Fibroblast of gingiva (primary cell): ENCODE measurements at regions not wholly inside any gene's neighbourhood (a gene's known extent, or its start where the extent isn't known, plus 50 kb on each side); places are given as distances from the start of the nearest gene placed in this dataset.
A peak's percentile ranks its signal among the peaks of the same experiment; 100 is the strongest.

Source experiments
- DNase-seq: peaks from one replicate; pipeline ENCODE4 v3.0.0-alpha.2; 2011; ENCODE audit warnings: low read depth

DNA sequence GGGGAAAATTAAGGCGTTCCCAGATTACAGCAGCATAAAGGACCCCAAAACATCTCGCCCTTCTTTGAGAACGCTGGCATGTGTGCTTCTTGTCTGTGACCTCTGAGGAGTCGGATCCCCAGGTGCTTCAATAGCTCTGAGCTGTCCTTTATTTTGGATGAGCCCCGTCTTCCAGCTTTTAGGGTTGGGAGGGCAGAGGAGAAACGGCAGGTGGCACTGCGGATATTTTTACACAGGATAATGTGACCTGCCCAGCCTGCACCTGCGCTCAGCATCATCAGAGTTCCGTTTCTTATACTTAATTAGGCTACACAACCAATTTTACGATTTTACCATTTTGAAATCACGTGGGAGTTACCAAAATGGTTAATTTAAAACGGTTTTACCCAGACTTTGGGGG, 147.7 kb upstream of the RPS6KA2 start:
- no peak for DNase-seq

DNA sequence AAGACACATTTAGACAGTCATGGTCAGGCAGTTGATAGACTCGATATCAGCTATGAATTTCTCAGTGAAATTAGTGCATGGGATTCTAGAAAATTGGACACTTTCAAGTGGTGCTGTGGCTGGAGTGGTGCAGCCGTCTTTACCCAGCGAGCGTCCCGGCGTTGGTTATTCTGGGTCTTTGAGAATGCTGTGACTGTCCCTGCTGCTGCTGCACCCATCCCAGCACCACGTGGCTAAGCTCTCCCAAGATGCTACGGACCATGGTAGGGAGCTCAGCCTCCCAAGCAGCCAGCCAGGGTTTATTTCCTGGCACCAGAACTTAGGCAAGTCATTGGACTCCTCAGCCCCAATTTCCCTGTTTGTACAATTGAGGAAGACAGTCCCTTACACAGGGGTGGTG, 147.2 kb upstream of the RPS6KA2 start:
- no peak for DNase-seq

DNA sequence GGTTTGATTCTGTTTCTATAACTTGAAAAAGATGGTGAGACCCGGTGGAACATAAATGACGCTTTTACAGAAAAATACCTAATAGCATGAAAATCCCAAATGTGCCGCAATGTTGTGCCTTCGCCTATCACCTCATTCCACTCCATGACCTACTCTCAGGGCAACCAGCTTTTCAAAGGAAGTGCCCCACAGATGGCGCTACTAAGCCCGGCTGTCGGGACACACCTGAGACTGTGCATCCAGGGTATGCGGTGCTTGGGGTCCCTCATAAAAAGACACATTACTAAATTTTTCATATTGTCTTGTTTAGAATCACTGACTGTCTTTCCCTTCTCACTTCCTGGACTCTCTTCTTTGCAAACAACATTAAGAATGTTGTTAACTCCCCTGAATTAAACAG, 145.5 kb upstream of the RPS6KA2 start:
- DNase-seq: no peak

DNA sequence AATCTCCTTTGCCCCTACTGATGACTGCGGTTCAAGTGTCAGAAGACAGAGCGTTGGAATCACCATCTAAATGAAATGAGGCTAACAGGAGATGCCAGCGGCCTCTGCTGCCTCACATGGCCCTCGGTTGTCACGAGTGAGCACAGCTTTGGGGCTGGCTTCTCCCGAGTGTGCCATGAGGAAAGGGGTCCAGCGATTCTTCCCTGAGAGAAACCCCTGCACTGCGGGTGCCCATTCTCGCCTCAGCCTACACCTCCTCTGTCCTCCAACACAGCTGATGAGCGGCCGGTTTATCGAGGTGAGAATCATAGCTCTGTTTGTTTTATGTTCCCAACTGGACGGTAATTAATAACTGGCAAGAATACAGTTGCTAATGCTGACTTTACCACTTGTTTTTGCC, 144.7 kb upstream of the RPS6KA2 start:
- no peak for DNase-seq

DNA sequence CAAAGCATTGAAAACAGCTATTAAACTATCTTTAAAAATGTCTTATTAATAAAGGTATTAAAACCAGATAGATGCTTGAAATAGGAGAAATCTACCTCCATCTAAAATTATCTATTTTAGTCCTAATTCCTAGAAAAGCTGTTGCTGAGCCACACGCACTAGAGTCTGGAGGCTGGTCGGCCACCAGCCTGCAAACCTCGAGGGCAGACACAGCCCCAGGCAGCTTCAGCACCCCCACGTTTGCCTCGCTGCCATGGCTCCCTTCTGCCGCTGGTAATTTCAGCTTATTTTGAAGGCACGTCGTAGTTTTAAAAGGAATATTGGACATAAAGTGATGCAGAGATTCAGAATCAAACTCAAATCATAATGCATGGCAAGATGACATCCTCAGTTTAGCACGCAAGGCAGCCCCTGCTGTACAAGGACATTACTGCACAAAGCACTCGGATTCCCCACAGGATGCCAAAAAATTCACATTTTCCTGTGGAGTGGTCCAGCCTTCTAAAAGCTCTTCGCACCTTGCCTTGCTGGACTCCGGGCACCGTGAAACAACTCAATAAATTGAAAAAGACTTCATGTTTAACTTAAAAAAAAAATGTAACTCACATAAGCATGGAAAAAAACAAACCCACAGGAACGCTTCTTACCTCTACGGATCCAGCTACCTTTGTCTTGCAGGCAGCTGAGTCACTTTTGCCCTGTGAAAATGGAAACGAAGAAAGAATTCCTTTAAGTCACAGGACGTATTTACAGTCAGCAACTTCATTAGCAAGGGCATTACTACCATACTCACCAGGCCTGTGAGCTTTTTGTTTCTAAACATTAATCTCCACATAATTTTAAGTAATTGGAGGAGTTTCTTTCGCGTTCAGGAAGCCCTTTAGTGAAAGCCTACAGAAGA, 143.4 kb upstream of the RPS6KA2 start:
- DNase-seq: no peak

DNA sequence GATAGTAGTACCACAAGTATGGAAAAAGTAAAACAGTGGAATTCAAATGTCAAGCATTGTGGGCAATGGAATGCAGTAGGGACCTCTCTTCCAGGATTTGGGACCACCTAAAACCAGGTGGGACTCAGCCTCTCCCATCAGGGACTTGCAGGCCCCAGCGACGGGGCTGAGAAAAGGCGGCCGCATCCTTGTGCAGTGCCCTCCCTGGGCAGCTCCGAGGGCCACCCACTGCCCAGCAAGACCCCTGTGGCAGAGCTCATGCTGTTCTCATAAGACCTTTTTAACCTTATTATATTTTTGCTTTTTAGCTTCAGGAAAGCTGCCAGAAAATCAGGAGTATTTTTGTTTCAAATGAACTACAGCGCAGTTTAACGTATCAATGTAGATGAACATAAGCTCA, 142.6 kb upstream of the RPS6KA2 start:
- DNase-seq: no peak

DNA sequence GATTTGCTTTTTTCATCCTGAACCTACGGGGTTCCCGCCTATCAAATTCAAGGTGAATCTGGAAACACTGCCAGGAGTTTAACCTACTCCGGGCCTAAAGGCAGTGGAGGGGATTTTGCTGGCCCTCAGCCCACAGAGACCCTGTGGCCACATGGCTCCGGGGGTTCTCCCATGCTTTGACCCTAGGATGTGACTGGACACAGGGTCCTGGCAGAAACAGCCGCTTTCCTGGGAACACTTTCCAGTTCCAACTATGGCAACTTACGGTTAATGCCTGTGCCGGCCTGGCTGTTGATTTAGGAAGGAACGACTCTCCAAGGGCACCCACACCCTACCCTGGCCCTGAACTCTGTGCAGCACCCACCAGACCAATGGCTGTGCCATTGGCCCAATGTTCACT, 141.7 kb upstream of the RPS6KA2 start:
- no peak for DNase-seq

DNA sequence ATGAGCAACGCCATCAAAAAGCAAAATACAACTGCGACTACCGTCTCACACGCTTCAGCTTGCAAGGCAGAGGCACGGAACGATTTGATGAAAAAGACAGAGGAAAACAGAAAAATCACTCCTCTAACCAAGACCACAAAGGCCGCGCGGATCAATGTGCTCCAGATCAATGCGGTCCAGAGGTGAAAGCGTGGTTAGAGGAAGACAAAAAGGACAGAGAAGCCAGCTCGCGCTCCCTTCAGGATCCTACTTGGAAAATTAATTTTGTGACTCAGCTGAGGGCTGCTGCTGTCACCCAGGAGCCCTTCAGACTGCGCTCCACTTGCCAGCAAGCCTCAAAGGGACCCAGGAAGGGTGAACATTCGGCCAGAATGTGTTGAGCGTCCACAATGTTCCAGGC, 140.2 kb upstream of the RPS6KA2 start:
- no peak for DNase-seq

DNA sequence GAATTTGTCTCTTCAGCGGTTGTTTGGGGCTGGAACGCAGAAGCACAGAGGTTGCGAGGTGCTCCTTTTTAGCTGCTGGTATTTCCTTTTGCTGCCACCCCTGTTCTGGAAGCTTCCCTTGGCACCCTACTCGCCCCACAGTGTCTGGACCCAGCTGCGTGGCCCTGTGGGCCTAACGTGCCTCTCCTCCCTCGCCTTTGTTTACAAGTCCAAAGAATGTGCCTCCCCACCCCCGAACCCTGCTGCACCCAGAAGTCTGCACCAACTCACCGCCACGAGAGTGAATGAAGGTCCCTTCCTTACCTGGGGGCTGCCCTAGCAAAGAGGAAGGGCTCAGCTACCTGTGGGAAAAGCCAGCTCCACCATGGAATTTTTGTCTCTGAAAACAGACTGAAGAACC, 139.7 kb upstream of the RPS6KA2 start:
- no peak for DNase-seq

DNA sequence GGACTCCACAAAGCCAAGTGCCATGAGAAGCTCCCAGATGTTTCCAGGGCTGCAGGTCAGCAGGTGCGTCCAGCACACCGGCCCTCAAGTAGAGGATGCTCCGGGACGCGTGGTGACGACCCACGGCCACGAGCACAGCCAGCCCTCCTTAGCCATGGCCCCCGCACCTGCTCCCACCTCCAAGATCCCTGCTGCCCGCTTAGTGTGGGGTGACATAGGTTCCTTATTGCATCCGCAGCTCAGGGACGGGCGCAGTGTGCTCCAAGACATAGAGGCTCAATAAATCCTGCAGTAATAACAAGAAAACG, 138.1 kb upstream of the RPS6KA2 start:
- DNase-seq: no peak

DNA sequence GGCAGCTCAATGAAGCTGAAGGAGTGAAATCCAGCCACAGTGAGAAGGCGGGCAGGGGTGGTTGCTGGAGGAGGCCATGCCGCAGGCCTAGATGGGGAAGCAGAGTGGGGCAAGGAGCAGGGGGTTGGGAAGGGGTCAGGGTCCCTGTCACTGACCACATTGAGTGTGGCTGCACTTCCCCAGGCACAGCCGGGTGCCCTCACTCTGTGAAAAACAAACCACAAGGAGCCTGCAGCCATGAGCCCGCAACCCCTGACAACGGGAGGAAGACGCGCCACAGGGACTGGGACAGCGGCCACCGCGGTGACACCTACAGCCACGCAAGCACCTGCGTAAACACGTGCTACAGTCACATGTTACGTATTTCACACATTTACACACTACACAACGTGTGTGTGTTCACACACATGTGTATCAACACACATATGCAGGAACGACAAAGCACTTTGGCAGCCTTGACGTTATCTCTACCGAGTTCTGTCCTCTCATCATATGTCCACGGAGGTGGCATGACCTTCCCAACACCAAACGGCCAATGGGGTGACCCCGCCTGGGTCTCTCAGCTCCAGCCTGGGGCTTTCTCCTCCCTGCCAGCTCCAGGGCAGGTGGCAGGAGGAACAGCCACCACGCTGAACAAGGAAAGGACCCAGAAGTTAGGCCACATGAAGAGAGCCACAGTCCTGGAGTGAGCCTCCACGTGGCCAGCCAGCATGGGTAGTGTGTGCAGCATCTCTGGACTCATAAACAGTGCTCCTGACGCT, 137.6 kb upstream of the RPS6KA2 start:
- DNase-seq: no peak

DNA sequence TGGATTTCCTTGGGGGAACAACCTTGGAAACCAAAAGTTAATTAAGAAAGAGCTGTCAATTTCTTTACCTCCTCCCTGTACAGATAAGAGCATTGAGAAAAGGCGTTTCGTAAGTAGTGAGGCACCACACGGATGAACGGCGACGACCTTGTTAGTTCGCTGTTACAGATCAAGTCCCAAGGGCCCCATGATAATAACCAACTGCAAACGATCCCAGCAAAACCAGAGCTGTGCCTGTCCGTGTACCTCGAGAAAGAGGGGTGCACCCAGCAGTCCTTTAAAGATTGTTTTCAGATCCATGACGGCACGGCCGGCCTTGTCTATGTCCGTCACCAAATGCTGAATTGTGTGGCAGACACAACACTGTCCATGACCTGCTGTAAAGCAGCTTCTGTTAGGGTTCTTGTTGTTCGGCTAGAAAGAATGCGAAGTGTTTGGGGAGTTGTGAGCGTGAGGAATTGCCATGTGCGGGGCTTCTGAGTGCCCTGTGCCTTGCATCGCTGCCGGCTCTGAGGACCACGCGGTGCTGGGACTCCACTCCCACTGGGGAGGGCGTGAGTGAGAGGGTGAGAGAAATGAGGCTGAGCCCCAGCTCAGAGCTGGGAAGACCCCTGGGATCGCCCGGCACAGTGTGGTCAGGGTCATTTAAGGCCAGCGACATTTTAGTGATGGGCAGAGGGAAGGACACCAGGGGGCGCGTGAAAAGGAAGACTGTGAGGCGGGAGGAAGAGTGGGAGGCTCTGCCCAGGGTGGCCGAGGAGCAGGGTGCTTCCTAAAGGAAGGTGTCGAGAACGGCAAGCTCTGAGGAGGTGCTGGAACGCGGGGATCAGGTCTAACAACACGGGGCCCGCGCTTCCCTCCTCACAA, 136.8 kb upstream of the RPS6KA2 start:
- DNase-seq: no peak

DNA sequence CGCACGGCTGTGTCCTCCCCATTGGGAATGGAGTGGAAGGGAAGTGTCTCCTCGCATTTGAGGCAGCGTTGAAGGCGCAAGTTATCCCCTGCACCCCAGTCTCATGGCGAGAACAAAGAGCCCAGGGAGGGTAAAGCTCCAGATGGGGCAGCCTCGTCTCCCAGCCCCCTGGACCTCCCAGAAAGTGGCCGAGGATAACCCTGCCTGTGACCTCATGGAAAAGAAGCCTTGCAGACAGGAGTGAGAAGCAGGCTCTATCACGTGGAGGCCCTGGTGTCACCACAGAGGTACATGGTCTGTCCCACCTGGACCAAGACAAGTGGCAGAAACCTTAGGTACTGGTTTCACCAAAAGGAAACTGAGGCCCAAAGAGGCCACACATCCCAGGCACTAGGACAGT, 134.8 kb upstream of the RPS6KA2 start:
- DNase-seq: no peak

DNA sequence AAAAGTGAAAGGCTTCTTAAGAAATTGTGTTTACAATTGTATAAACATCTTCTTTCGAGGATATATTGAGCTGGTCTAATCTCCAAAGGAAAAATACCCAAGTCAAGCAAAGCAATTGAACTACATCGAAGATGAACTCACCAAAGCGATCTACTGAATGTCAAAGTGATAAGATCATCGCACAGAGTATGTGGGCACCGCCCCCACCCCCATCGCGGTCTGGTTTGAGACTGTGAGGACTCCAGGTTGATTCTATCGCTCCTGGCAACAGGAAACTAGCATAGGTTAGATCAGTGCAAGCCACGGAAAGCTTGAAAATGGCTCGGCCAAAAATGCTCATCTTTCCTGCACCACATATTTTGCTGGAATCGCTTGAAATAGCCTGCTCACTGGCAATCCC, 133.2 kb upstream of the RPS6KA2 start:
- no peak for DNase-seq

DNA sequence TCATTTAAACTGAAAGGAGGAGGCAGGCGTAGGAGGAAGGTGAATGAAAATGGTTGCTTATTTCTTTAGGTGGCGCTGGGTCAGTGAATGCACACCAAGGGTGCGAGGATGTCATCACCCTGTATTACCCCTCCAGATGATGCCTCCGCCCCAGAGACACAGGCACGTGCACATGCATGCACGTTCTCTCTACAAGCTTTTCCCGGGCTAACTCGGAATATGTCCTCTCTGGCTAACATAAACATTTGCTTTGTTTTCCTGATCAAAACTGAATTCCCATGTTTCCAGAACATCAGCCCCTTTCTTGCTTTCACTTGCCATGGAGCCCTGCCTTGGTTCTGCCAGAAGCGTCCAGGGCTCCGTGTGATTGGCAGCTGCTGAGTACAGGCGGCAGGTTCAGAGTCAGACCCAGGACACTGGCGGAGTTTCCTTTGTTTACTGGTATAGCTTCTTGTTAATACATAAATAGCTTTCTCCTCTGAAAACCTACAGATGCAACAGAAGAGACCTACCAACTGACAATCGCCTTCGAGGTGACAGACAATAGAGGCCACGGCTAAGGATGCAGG, 131.2 kb upstream of the RPS6KA2 start:
- no peak for DNase-seq

DNA sequence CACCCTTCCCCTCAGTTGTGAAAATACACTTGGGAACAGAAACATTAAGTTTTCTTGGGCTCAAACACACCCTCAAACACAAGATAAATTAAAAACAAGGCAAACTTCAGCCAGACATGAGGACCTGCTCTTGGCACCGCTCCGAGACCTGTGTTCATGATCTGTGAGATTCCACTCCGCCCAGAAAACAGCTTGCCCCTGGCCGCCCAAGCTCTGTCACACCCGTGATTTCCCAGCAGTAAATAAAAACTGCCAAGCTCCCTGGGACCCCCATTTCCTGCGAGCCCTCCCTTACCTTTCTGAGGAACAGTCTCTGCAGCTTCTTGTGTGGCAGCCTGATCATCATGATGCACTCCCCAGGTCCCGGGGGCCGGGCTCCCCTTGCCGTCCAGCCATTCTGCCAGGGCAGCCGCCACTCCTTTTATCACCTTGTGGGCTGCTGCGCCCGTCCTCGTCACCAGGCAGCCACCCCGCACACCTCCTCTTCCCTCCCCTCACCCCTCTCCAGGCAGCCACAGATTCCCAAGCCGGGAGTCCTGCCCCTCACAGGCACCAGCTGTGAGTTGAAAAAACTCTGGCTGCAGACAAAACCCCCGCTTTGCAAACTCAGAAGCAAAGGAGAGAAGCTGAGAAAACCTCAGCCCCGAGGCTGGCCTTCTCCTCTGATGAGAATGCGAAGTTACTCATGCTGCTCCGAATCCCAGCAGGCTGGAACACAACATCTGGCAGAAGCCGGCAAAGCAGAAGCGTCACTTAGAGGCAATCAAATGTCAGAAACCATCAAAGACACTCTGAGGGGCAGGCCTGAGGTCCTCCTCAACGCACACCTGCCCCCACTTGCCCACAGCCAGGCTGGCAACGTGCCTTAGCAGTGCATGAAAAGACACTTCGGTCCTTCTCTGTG, 130.4 kb upstream of the RPS6KA2 start:
- DNase-seq: peak; percentile 12

DNA sequence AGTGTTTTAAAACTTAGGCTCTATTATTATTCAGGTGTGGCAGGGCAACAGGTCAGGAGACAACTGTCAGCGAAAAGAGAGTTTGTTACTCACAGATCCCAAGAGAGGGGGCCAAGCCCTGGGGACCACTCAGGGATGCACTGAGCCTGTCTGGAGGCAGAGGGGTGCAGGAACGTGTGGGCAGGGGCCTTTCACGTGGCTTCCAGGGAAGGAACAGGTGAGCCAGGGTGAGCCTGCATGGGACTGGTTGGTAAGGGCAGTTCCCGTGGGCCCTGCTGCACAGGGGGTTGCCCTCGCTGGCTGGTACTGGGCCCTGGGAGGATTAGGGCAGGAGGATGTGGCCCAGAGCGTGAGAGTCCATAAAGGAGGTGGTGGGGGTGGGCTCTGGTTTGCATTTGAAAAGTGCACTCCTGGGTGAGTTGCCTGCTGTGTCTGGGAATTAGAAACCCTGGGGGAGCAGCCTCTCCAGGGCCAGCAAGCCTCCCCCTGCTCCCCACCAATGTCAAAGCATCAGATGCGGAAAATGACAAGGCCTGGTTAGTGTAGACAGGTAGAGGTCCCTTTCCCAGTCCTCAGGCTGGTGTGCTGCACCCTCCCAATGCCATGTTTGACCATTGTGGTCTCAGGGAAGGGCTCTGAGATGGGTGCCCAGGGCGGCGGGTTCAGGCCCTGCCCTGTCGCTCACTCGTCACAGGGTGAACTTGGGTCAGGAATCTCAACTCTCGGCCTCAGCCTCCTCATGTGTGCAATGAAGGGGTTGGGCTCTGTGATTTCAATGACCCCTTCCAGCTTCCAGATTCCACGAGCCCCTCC, 127.4 kb upstream of the RPS6KA2 start:
- DNase-seq: no peak

DNA sequence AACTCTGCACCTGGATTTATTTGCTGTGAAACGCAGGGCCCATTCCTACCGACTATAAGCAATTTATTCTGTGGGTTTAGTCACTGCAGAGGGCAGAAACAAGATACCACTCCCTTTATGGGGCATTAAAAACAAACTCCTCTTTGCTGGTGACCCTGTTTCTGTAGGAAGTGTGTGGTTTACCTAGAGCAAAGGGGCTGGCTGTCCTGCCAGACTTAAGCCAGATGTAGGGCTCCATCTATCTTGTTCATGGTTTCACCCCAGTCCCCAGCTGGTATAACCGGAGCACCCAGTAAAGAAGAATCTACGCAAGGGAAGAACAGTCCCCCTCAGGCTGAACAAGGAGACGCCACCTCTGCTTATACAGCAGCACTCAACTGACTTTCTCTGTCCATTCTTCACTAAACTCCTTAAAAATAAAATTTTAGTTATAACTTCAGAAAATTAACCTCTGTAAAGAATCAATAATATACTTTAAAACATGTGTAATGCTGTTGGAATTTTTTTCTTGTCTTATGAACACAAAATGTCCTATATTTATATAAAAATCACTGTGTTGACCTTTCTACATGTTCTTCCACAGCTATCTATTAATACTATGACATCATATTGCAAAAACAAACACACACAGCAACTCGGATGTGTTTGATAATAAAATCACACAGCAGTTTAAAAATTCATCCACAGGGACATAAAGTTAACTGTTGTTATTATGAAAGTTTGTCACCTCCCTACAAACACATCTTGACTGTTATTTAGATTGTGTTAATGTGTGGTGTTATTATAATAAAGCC, 126.1 kb upstream of the RPS6KA2 start:
- DNase-seq: no peak

DNA sequence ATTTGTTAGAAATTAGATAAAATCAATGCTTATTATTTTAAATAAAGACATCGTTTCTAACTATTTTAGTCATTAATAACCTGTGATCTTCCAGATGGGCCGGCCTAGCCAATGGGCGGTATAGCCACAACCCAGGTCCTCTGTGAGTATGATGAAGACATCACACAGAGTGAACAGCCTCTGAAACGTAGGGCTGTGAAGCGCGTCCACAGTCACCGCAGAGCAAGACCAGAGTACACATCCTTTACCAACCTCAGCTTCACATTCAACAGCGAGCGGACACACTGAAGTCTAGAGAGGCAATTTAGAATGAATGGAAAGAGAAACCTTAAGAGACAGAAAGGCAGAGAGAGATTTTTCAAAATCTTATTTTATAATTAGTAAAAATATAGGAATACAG, 125.0 kb upstream of the RPS6KA2 start:
- no peak for DNase-seq
